Upper lobe of left lung (tissue), 4 donors: ENCODE measurements at regions not wholly inside any gene's neighbourhood (a gene's known extent, or its start where the extent isn't known, plus 50 kb on each side); places are given as distances from the start of the nearest gene placed in this dataset.

Experiments
- POLR2A ChIP-seq, 4 donors: fragments of 450-650 bp; IDR thresholded peaks; one replicate each; pipeline ENCODE4 v1.5.1; 2016 to 2017; ENCODE audit warnings: antibody characterized with exemption in 4 of 4, mild to moderate bottlenecking in 2 of 4
- POLR2AphosphoS5 ChIP-seq, 2 donors: sonication (generic); formaldehyde crosslinking; IDR thresholded peaks; one replicate each; pipeline ENCODE4 v1.5.1; 2017; ENCODE audit warnings: antibody characterized with exemption in 2 of 2

- TF ChIP-seq POLR2A (IDR thresholded peaks at IDR 0.05) (no peak), POLR2AphosphoS5 (IDR thresholded peaks at IDR 0.05) (no peak)
Observed at GRCh38 chr7:92982928-92983327, 134.9 kb downstream of the SAMD9 start.
